K562 (cell line): ENCODE measurements at regions not wholly inside any gene's neighbourhood (a gene's known extent, or its start where the extent isn't known, plus 50 kb on each side); places are given as distances from the start of the nearest gene placed in this dataset.

Experiments
- ATAC-seq: fragments of 200-7000 bp; cut with Tn5 transposase; 3 replicates; pipeline ENCODE4 v1.9.1; 2020; ENCODE audit warnings: moderate library complexity
- BruUV-seq: library from RNA; stranded (reverse); fragments of 400-500 nt; replicated peaks from 2 replicates; lab custom pipeline; 2021; lab: Mats Ljungman, UMichigan
- CTCF ChIA-PET: fragments of 300-600 bp; formaldehyde crosslinking; extraction: SDS; loops from one replicate; lab custom pipeline; 2021; ENCODE audit warnings: low intra/inter-chr PET ratio; lab: Yijun Ruan, JAX
- POLR2A ChIA-PET: fragments of 300-600, 350-650 bp; sonication (Branson Sonifier 250); formaldehyde crosslinking; extraction: SDS; loops from one replicate; lab custom pipeline; 2021; ENCODE audit warnings: antibody characterized with exemption, inconsistent platforms; lab: Yijun Ruan, JAX
- DNase-seq, 4 experiments: peaks; one replicate each; pipeline versions ENCODE4 v3.0.0 to v3.0.0-alpha.2; 2011 to 2018; ENCODE audit warnings: low spot score in 3 of 4, mixed read lengths in 3 of 4; ENCODE audit errors: extremely low read depth in 1 of 4
- FAIRE-seq: peaks from 2 replicates; lab custom pipeline; 2011; peaks lifted over from hg19 to GRCh38; lab: Jason Lieb, UNC
- H2AFZ ChIP-seq: 2 replicates; pipeline ENCODE4 v1.6.0; 2011; ENCODE audit warnings: low read depth, low read length, control low read depth, inconsistent platforms
- H3K27ac ChIP-seq: fragments of 200-600 bp; 3 replicates; pipeline ENCODE4 v1.8.0; 2011; ENCODE audit warnings: low read depth, mild to moderate bottlenecking, control low read depth, inconsistent platforms, low read length, moderate library complexity, mixed read lengths; ENCODE audit errors: extremely low read depth
- H3K27me3 ChIP-seq, 2 experiments: fragments of 300-600 bp in 1 of 2; 2 replicates in 1 of 2; 3 replicates in 1 of 2; pipeline versions ENCODE4 v1.6.0 to v1.8.0; 2011; ENCODE audit warnings: inconsistent platforms in 2 of 2, low read length in 2 of 2, mild to moderate bottlenecking in 1 of 2, mixed read lengths in 1 of 2, moderate library complexity in 1 of 2; ENCODE audit not compliant: control insufficient read depth in 2 of 2, insufficient read depth in 2 of 2
- H3K36me3 ChIP-seq: fragments of 300-600 bp; 3 replicates; pipeline ENCODE4 v1.8.0; 2011; ENCODE audit warnings: mild to moderate bottlenecking, low read length, inconsistent platforms; ENCODE audit not compliant: control insufficient read depth, insufficient read depth
- H3K4me1 ChIP-seq, 2 experiments: fragments of 200-600 bp in 1 of 2; replicated peaks in 1 of 2; 2 replicates in 1 of 2; 3 replicates in 1 of 2; pipeline versions ENCODE4 v1.5.1 to v1.8.0; 2011; ENCODE audit warnings: inconsistent platforms in 2 of 2, low read length in 2 of 2, mild to moderate bottlenecking in 1 of 2, mixed read lengths in 1 of 2, moderate library complexity in 1 of 2; ENCODE audit not compliant: control insufficient read depth in 2 of 2, insufficient read depth in 2 of 2
- H3K4me2 ChIP-seq: 2 replicates; pipeline ENCODE4 v1.6.1; 2011; ENCODE audit warnings: low read length, control low read depth, inconsistent platforms, mixed read lengths; ENCODE audit not compliant: insufficient read depth
- H3K4me3 ChIP-seq: fragments of 200-600 bp; sonication (generic), shearing (Covaris generic); 2 replicates; pipeline ENCODE4 v1.5.1; 2016; ENCODE audit warnings: control low read depth, inconsistent platforms
- H3K79me2 ChIP-seq: fragments of 200-600 bp; 3 replicates; pipeline ENCODE4 v1.8.0; 2011; ENCODE audit warnings: low read length, inconsistent platforms; ENCODE audit not compliant: control insufficient read depth, insufficient read depth
- H3K9ac ChIP-seq, 2 experiments: 2 replicates each; pipeline versions ENCODE4 v1.6.0 to v1.6.1; 2011; ENCODE audit warnings: low read depth in 2 of 2, low read length in 2 of 2, control low read depth in 1 of 2, inconsistent platforms in 1 of 2, mild to moderate bottlenecking in 1 of 2, mixed read lengths in 1 of 2; ENCODE audit not compliant: insufficient read depth in 1 of 2
- H3K9me1 ChIP-seq: one replicate; pipeline ENCODE4 v1.6.0; 2011; ENCODE audit warnings: inconsistent platforms, mild to moderate bottlenecking, low read length, moderate library complexity; ENCODE audit not compliant: control insufficient read depth, insufficient read depth
- H3K9me3 ChIP-seq: replicated peaks from 2 replicates; pipeline ENCODE4 v1.5.1; 2011; ENCODE audit warnings: low read depth, low read length, inconsistent platforms; ENCODE audit not compliant: control insufficient read depth, insufficient read depth
- H4K20me1 ChIP-seq: replicated peaks from 2 replicates; pipeline ENCODE4 v1.6.1; 2011; ENCODE audit warnings: low read length, inconsistent platforms, mixed read lengths; ENCODE audit not compliant: control insufficient read depth, insufficient read depth
- CHD4 ChIP-seq: fragments of 200-600 bp; sonication (generic); IDR thresholded peaks from 3 replicates; pipeline ENCODE4 v1.6.1; 2012; ENCODE audit warnings: low read depth, mild to moderate bottlenecking, mixed read lengths, low read length, inconsistent platforms; ENCODE audit not compliant: insufficient read depth, insufficient replicate concordance, poor library complexity, severe bottlenecking
- FOXK1 ChIP-seq: sonication (generic); formaldehyde crosslinking; IDR thresholded peaks from 2 replicates; pipeline ENCODE4 v1.8.0; 2022; ENCODE audit warnings: missing genetic modification reagents, mild to moderate bottlenecking, borderline replicate concordance
- HDAC6 ChIP-seq: IDR thresholded peaks from 2 replicates; pipeline ENCODE4 v1.6.1; 2012; ENCODE audit warnings: low read depth, mild to moderate bottlenecking, control low read depth, inconsistent platforms, low read length, moderate library complexity
- SMAD2 ChIP-seq: fragments of 150-350 bp; IDR thresholded peaks from 2 replicates; pipeline ENCODE4 v1.6.1; 2014; ENCODE audit warnings: low read depth, mild to moderate bottlenecking, low read length
- TCFL5 ChIP-seq: fragments of 250-450 bp; sonication (Bioruptor Pico); conservative IDR thresholded peaks from 2 replicates; pipeline ENCODE4 v1.6.1; 2021; ENCODE audit warnings: mild to moderate bottlenecking, moderate library complexity, matching md5 sums
- ZNF766 ChIP-seq: fragments of 200-800 bp; sonication (Bioruptor generic); conservative IDR thresholded peaks from 2 replicates; pipeline ENCODE4 v1.6.1; 2016; ENCODE audit warnings: missing genetic modification characterization, missing compliant biosample characterization
- WGBS: fragments of 100-300 bp; shearing (Covaris generic); methylation state at CpG from one replicate; pipeline ENCODE4 v1.1.6; 2016; ENCODE audit warnings: low coverage, mixed read lengths; ENCODE audit not compliant: insufficient coverage; ENCODE audit errors: missing lambda C conversion rate; 5-methylcytosine and 5-hydroxymethylcytosine counted together
- in situ Hi-C: fragments of 300-500 bp; cut with MboI; formaldehyde crosslinking; loops from 4 replicates; pipeline ENCODE4 v1.15.0; 2018; ENCODE audit warnings: inconsistent platforms, mixed read lengths
- intact Hi-C: fragments of 100-400 bp; cut with micrococcal nuclease; formaldehyde crosslinking; loops from 2 replicates; pipeline ENCODE4 v1.14.2; 2022
- TF ChIP-seq, protein P1 (sequence below), 2 experiments: IDR thresholded peaks; 2 replicates each; pipeline ENCODE4 v1.6.1; 2012; ENCODE audit warnings: improper control_type of control experiment in 2 of 2, low read depth in 2 of 2, low read length in 2 of 2, borderline replicate concordance in 1 of 2

DNA sequence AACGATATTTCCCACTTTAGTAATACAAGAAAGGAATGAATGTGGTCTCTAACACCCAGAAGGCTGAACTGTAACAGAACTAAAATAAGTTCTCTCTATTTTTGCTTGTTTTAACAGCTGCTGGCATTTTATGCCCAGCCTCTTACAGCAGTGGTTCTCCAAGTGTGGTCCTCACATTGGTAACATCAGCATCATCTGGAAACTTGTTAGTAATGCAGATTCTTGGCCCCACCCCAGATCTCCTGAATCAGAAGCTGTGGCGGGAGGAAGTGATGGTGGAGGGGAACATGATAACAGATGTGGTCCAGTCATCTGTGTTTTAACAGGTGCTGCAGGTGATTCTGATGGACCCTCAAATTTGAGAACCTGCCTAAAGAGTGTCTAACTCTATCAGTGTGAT lies 170.1 kb downstream of the TMEM26 start:
- ChIA-PET POLR2A (no interaction called here), CTCF (interaction anchor here (2.6 kb wide), 1 partner anchor 467 kb away, joined by 16 read pairs; no protein-coding TSS in a partner anchor)
- Histone ChIP-seq H4K20me1 (no peaks in the 10 kb centered on the region), H3K79me2 (no peaks in the 10 kb centered on the region), H3K4me3 (no peak overlapping the region), H3K9ac (no peak overlapping the region), H3K4me1 (no peaks in the 10 kb centered on the region), H2AFZ (no peak overlapping the region), H3K9me3 (no peaks in the 10 kb centered on the region), H3K27me3 (no peaks in the 10 kb centered on the region; a peak in 1 of 5 replicates), H3K27ac (no peak overlapping the region), H3K4me2 (no peak overlapping the region), H3K9me1 (no peaks in the 10 kb centered on the region), H3K36me3 (no peaks in the 10 kb centered on the region)
- TF ChIP-seq SMAD2 = no peak
- TF ChIP-seq CHD4 = no peak
- no peak for TF ChIP-seq TCFL5 (CRISPR knock-in tag)
- TF ChIP-seq HDAC6 = no peak
- no peak for TF ChIP-seq FOXK1
- TF ChIP-seq, protein P1, sequence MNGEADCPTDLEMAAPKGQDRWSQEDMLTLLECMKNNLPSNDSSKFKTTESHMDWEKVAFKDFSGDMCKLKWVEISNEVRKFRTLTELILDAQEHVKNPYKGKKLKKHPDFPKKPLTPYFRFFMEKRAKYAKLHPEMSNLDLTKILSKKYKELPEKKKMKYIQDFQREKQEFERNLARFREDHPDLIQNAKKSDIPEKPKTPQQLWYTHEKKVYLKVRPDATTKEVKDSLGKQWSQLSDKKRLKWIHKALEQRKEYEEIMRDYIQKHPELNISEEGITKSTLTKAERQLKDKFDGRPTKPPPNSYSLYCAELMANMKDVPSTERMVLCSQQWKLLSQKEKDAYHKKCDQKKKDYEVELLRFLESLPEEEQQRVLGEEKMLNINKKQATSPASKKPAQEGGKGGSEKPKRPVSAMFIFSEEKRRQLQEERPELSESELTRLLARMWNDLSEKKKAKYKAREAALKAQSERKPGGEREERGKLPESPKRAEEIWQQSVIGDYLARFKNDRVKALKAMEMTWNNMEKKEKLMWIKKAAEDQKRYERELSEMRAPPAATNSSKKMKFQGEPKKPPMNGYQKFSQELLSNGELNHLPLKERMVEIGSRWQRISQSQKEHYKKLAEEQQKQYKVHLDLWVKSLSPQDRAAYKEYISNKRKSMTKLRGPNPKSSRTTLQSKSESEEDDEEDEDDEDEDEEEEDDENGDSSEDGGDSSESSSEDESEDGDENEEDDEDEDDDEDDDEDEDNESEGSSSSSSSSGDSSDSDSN (IDR thresholded peaks at IDR 0.05; ENCODE audit: borderline replicate concordance in 1 of 2, low read depth in 2 of 2, low read length in 2 of 2) = no peak
- TF ChIP-seq ZNF766 (CRISPR knock-in tag) = no peak
- WGBS = 3% methylated on average over 2 of the region's 2 CpGs
- no TSS peak for BruUV-seq
- no peak for ATAC-seq
- no peak for FAIRE-seq
- in situ Hi-C loops (no loop called here), intact Hi-C loops (loop anchor here (5.0 to 10.0 kb wide), 2 partner anchors 316 to 838 kb away; no protein-coding TSS in a partner anchor)
- no peak for DNase-seq
